AG04450 (cell line): ENCODE measurements at regions not wholly inside any gene's neighbourhood (a gene's known extent, or its start where the extent isn't known, plus 50 kb on each side); places are given as distances from the start of the nearest gene placed in this dataset.

Experiments used
- CTCF ChIA-PET: fragments of 300-600, 350-600 bp; formaldehyde crosslinking; extraction: SDS; loops from one replicate; lab custom pipeline; 2022; ENCODE audit warnings: antibody characterized with exemption, inconsistent platforms; lab: Charles Lee
- POLR2A ChIA-PET: fragments of 350-600 bp; formaldehyde crosslinking; extraction: SDS; loops from one replicate; lab custom pipeline; 2021; ENCODE audit warnings: antibody characterized with exemption, inconsistent platforms; lab: Yijun Ruan, JAX
- DNase-seq: peaks from one replicate; pipeline ENCODE4 v3.0.0-alpha.2; 2011; ENCODE audit warnings: low read depth, low spot score
- H3K27ac ChIP-seq: one replicate; pipeline ENCODE4 v1.5.1; 2012; ENCODE audit warnings: low read depth, low read length, control low read depth
- H3K27me3 ChIP-seq: one replicate; pipeline ENCODE4 v1.6.0; 2012; ENCODE audit warnings: low read length; ENCODE audit not compliant: control insufficient read depth, insufficient read depth
- H3K4me3 ChIP-seq: 2 replicates; pipeline ENCODE4 v1.5.1; 2011; ENCODE audit warnings: mild to moderate bottlenecking, low read depth, low read length, control low read depth
- H3K9me3 ChIP-seq: 2 replicates; pipeline ENCODE4 v1.5.1; 2012; ENCODE audit warnings: low read length; ENCODE audit not compliant: control insufficient read depth, insufficient read depth
- CTCF ChIP-seq: IDR thresholded peaks from 2 replicates; pipeline ENCODE4 v1.5.1; 2011; ENCODE audit warnings: low read depth, low read length, control low read depth, inconsistent platforms

- POLR2A ChIA-PET: no interaction called here
- CTCF ChIA-PET: no interaction called here
- no peak for TF ChIP-seq CTCF
- DNase-seq: no peak
- Histone ChIP-seq H3K9me3 (no peaks in the 10 kb centered on the region), H3K4me3 (no peak overlapping the region), H3K27ac (no peak overlapping the region), H3K27me3 (no peaks in the 10 kb centered on the region)
Measured at GRCh38 chr2:6471419-6471818, 394.3 kb downstream of the CMPK2 start.

GRCh38 chr2:6474161-6475140 lies 391.3 kb downstream of the CMPK2 start:
- ChIA-PET POLR2A (no interaction called here), CTCF (interaction anchor here (0.6 kb wide), 1 partner anchor 1109 kb away, joined by 3 read pairs; no protein-coding TSS in a partner anchor)
- TF ChIP-seq CTCF: no peak

GRCh38 chr2:6475155-6475940 lies 390.4 kb downstream of the CMPK2 start:
- no peaks in the 10 kb centered on the region for H3K27me3 ChIP-seq
- H3K4me3 ChIP-seq: no peak overlapping the region
- no peaks in the 10 kb centered on the region for H3K9me3 ChIP-seq
- TF ChIP-seq CTCF: no peak
- DNase-seq: no peak
- POLR2A ChIA-PET: no interaction called here
- H3K27ac ChIP-seq: no peak overlapping the region
- CTCF ChIA-PET: no interaction called here

More at GRCh38 chr2:6474161-6475140, 391.3 kb downstream of the CMPK2 start:
- Histone ChIP-seq H3K9me3 (no peaks in the 10 kb centered on the region), H3K27me3 (no peaks in the 10 kb centered on the region), H3K27ac (no peak overlapping the region), H3K4me3 (no peak overlapping the region)
- no peak for DNase-seq

- no peak overlapping the region for H3K4me3 ChIP-seq
- POLR2A ChIA-PET: no interaction called here
- H3K27me3 ChIP-seq: no peaks in the 10 kb centered on the region
- H3K27ac ChIP-seq: no peak overlapping the region
- CTCF ChIA-PET: no interaction called here
- H3K9me3 ChIP-seq: no peaks in the 10 kb centered on the region
- DNase-seq: no peak
- TF ChIP-seq CTCF: no peak
Measured at GRCh38 chr2:6480514-6480913, 385.2 kb downstream of the CMPK2 start.
